ENCODE measurements at regions not wholly inside any gene's neighbourhood (a gene's known extent, or its start where the extent isn't known, plus 50 kb on each side); places are given as distances from the start of the nearest gene placed in this dataset.

GRCh38 chr2:15792331-15792730, 148.0 kb upstream of the MYCN start:
- H3K4me3 Mint-ChIP-seq, result no peak overlapping the region
- no peak overlapping the region for H3K27ac Mint-ChIP-seq (ENCODE audit: unreplicated experiment)
- H3K27me3 Mint-ChIP-seq (ENCODE audit: low read depth), result no peaks in the 10 kb centered on the region
- H3K9me3 Mint-ChIP-seq, result peaks cover 6% of the 10 kb centered on the region
- no peaks in the 10 kb centered on the region for H3K36me3 Mint-ChIP-seq (ENCODE audit: low read depth)
- DNase-seq (ENCODE audit: low read depth, low spot score), result no peak
- H3K4me1 Mint-ChIP-seq, result peaks cover 42% of the 10 kb centered on the region
- TF ChIP-seq CTCF (conservative IDR thresholded peaks at IDR 0.05), result no peak

GRCh38 chr2:15793078-15793913, 147.1 kb upstream of the MYCN start:
- DNase-seq (ENCODE audit: low read depth, low spot score), result no peak
- H3K9me3 Mint-ChIP-seq, result peaks cover 2% of the 10 kb centered on the region

GRCh38 chr2:15793978-15794377, 146.4 kb upstream of the MYCN start:
- TF ChIP-seq CTCF (conservative IDR thresholded peaks at IDR 0.05), result no peak
- no peak for DNase-seq (ENCODE audit: low read depth, low spot score)
- Mint-ChIP-seq H3K4me3 (no peak overlapping the region), H3K27me3 (ENCODE audit: low read depth) (no peaks in the 10 kb centered on the region), H3K4me1 (peaks cover 41% of the 10 kb centered on the region), H3K27ac (ENCODE audit: unreplicated experiment) (no peak overlapping the region), H3K36me3 (ENCODE audit: low read depth) (no peaks in the 10 kb centered on the region), H3K9me3 (peaks cover 2% of the 10 kb centered on the region)

More at GRCh38 chr2:15793078-15793913, 147.1 kb upstream of the MYCN start:
- Mint-ChIP-seq H3K27me3 (ENCODE audit: low read depth) (no peaks in the 10 kb centered on the region), H3K27ac (ENCODE audit: unreplicated experiment) (peak overlapping the region; percentile 83), H3K4me3 (no peak overlapping the region), H3K4me1 (peaks cover 41% of the 10 kb centered on the region), H3K36me3 (ENCODE audit: low read depth) (no peaks in the 10 kb centered on the region)
- TF ChIP-seq CTCF (conservative IDR thresholded peaks at IDR 0.05), result no peak

- Mint-ChIP-seq H3K4me1 (peaks cover 35% of the 10 kb centered on the region), H3K27me3 (ENCODE audit: low read depth) (no peaks in the 10 kb centered on the region), H3K9me3 (peaks cover 2% of the 10 kb centered on the region), H3K27ac (ENCODE audit: unreplicated experiment) (no peak overlapping the region), H3K4me3 (no peak overlapping the region), H3K36me3 (ENCODE audit: low read depth) (no peaks in the 10 kb centered on the region)
- no peak for TF ChIP-seq CTCF (conservative IDR thresholded peaks at IDR 0.05)
- no peak for DNase-seq (ENCODE audit: low read depth, low spot score)
Measured at GRCh38 chr2:15794608-15795134, 145.7 kb upstream of the MYCN start.

- H3K4me1 Mint-ChIP-seq, result peaks cover 33% of the 10 kb centered on the region
- no peaks in the 10 kb centered on the region for H3K27me3 Mint-ChIP-seq (ENCODE audit: low read depth)
- H3K4me3 Mint-ChIP-seq, result no peak overlapping the region
- H3K9me3 Mint-ChIP-seq, result no peaks in the 10 kb centered on the region
- no peaks in the 10 kb centered on the region for H3K36me3 Mint-ChIP-seq (ENCODE audit: low read depth)
- DNase-seq (ENCODE audit: low read depth, low spot score), result no peak
- H3K27ac Mint-ChIP-seq (ENCODE audit: unreplicated experiment), result peak overlapping the region; percentile 88
- no peak for TF ChIP-seq CTCF (conservative IDR thresholded peaks at IDR 0.05)
Measured at GRCh38 chr2:15795426-15795825, 144.9 kb upstream of the MYCN start.

Measured in neural crest cell (in vitro differentiated cells).